ENCODE measurements at regions not wholly inside any gene's neighbourhood (a gene's known extent, or its start where the extent isn't known, plus 50 kb on each side); places are given as distances from the start of the nearest gene placed in this dataset.
A peak's percentile ranks its signal among the peaks of the same experiment; 100 is the strongest.

- Histone ChIP-seq H3K9ac (ENCODE audit: insufficient read depth in 1 of 2, low read depth in 2 of 2, low read length in 2 of 2) (no peak overlapping the region), H3K4me2 (ENCODE audit: insufficient read depth, low read length) (no peak overlapping the region), H3K4me3 (no peak overlapping the region), H3K4me1 (replicated peaks in 1 of 2; ENCODE audit: control insufficient read depth in 2 of 2, insufficient read depth in 2 of 2, low read length in 2 of 2) (no peaks in the 10 kb centered on the region), H3K36me3 (ENCODE audit: control insufficient read depth, insufficient read depth, low read length) (no peaks in the 10 kb centered on the region), H2AFZ (ENCODE audit: low read depth, low read length) (no peak overlapping the region), H3K9me3 (replicated peaks; ENCODE audit: control insufficient read depth, insufficient read depth, low read depth, low read length) (no peaks in the 10 kb centered on the region), H3K27me3 (ENCODE audit: control insufficient read depth in 2 of 2, insufficient read depth in 2 of 2, low read length in 2 of 2) (no peaks in the 10 kb centered on the region), H4K20me1 (replicated peaks; ENCODE audit: control insufficient read depth, insufficient read depth, low read length) (no peaks in the 10 kb centered on the region), H3K9me1 (ENCODE audit: control insufficient read depth, insufficient read depth, low read length) (no peaks in the 10 kb centered on the region), H3K27ac (ENCODE audit: extremely low read depth, low read depth, low read length) (no peak overlapping the region), H3K79me2 (ENCODE audit: control insufficient read depth, insufficient read depth, low read length) (no peaks in the 10 kb centered on the region)
- no TSS peak for BruUV-seq (replicated peaks)
- CTCF ChIA-PET (ENCODE audit: low intra/inter-chr PET ratio), result interaction anchor here (0.7 kb wide), 1 partner anchor 261 kb away, joined by 3 read pairs; no protein-coding TSS in a partner anchor
- DNase-seq (ENCODE audit: extremely low read depth in 1 of 4, low spot score in 3 of 4), result peak; percentile 11 to 37 (median 22)
- FAIRE-seq, result no peak
- intact Hi-C loops (cut with micrococcal nuclease) (loop anchor here (2.0 to 10.0 kb wide), 4 partner anchors 260 to 1337 kb away; no protein-coding TSS in a partner anchor), in situ Hi-C loops (cut with MboI) (loop anchor here (25.0 kb wide), 1 partner anchor 1010 kb away; no protein-coding TSS in a partner anchor)
- POLR2A ChIA-PET, result interaction anchor here (0.6 kb wide), 2 partner anchors 564 to 857 kb away, joined by 3 to 4 read pairs; no protein-coding TSS in a partner anchor
- 0% methylated on average over 3 of the region's 3 CpGs for WGBS (ENCODE audit: insufficient coverage, low coverage, missing lambda C conversion rate)
- no peak for ATAC-seq
- TF ChIP-seq CTCF (IDR thresholded peaks at IDR 0.05 in 2 of 3, conservative IDR thresholded peaks at IDR 0.05 in 1 of 3; ENCODE audit: insufficient read depth in 2 of 3, low read depth in 1 of 3, low read length in 3 of 3) (peak in 2 of 3 experiments; percentile 44 to 63; a peak in 4 of 6 replicates), ARID3A (IDR thresholded peaks at IDR 0.05; ENCODE audit: borderline replicate concordance, low read depth, low read length) (0 out of 2 replicates have a peak, but pooled peaks have one; percentile 69), KDM5B (IDR thresholded peaks at IDR 0.05; ENCODE audit: insufficient replicate concordance, low read depth, low read length) (no peak), SMAD4 (CRISPR knock-in tag; conservative IDR thresholded peaks at IDR 0.05) (no peak), CEBPZ (IDR thresholded peaks at IDR 0.05; ENCODE audit: borderline replicate concordance, low read depth, low read length) (no peak), MLX (CRISPR knock-in tag; conservative IDR thresholded peaks at IDR 0.05) (no peak), CHCHD3 (CRISPR knock-in tag; IDR thresholded peaks at IDR 0.05) (no peak), RAD21 (CRISPR knock-in tag; conservative IDR thresholded peaks at IDR 0.05 in 1 of 2, IDR thresholded peaks at IDR 0.05 in 1 of 2) (peak; percentile 63 to 71)
Measured at GRCh38 chr9:13427587-13427986, 148.1 kb upstream of the MPDZ start.

All from K562 (cell line).